Ishikawa (cell line): ENCODE measurements at regions not wholly inside any gene's neighbourhood (a gene's known extent, or its start where the extent isn't known, plus 50 kb on each side); places are given as distances from the start of the nearest gene placed in this dataset.
A peak's percentile ranks its signal among the peaks of the same experiment; 100 is the strongest.

ENCODE experiments used
- CEBPB ChIP-seq: IDR thresholded peaks from 2 replicates; pipeline ENCODE4 v1.6.1; 2012
- CREB1 ChIP-seq: IDR thresholded peaks from 2 replicates; pipeline ENCODE4 v1.6.1; 2012; ENCODE audit warnings: low read depth
- EGR1 ChIP-seq: IDR thresholded peaks from 2 replicates; pipeline ENCODE4 v1.6.1; 2012
- EP300 ChIP-seq: IDR thresholded peaks from 2 replicates; pipeline ENCODE4 v1.6.1; 2012; ENCODE audit warnings: borderline replicate concordance
- FOXM1 ChIP-seq: IDR thresholded peaks from 2 replicates; pipeline ENCODE4 v1.6.1; 2012; ENCODE audit warnings: low read depth, borderline replicate concordance
- MAX ChIP-seq: IDR thresholded peaks from 2 replicates; pipeline ENCODE4 v1.6.1; 2012
- NFIC ChIP-seq: IDR thresholded peaks from 2 replicates; pipeline ENCODE4 v1.6.1; 2012
- RAD21 ChIP-seq: IDR thresholded peaks from 2 replicates; pipeline ENCODE4 v1.6.1; 2012; ENCODE audit warnings: low read depth
- REST ChIP-seq: IDR thresholded peaks from 2 replicates; pipeline ENCODE4 v1.6.1; 2012; ENCODE audit warnings: low read depth, mild to moderate bottlenecking
- TAF1 ChIP-seq: IDR thresholded peaks from 2 replicates; pipeline ENCODE4 v1.6.1; 2012; ENCODE audit warnings: low read depth, mild to moderate bottlenecking
- TCF12 ChIP-seq: IDR thresholded peaks from 2 replicates; pipeline ENCODE4 v1.6.1; 2012; ENCODE audit warnings: low read depth
- TEAD4 ChIP-seq: IDR thresholded peaks from 2 replicates; pipeline ENCODE4 v1.6.1; 2012
- USF1 ChIP-seq: IDR thresholded peaks from 2 replicates; pipeline ENCODE4 v1.6.1; 2012
- YY1 ChIP-seq: IDR thresholded peaks from 2 replicates; pipeline ENCODE4 v1.6.1; 2012; ENCODE audit warnings: low read depth
- ZBTB7A ChIP-seq: IDR thresholded peaks from 2 replicates; pipeline ENCODE4 v1.6.1; 2012; ENCODE audit warnings: low read depth

GRCh38 chr10:29736366-29737073, 101.7 kb upstream of the SVIL start:
- peak; percentile 60 for TF ChIP-seq ZBTB7A
- TF ChIP-seq TAF1 = peak; percentile 7; the same call in 1 of the 2 replicates
- no peak; the same call in 1 of the 2 replicates for TF ChIP-seq MAX

- TF ChIP-seq EP300 (no peak; the same call in 1 of the 2 replicates), FOXM1 (no peak), REST (no peak), TEAD4 (peak; percentile 42; the same call in 1 of the 2 replicates), ZBTB7A (no peak; the same call in 1 of the 2 replicates), YY1 (no peak), USF1 (no peak), TCF12 (peak; percentile 50; the same call in 1 of the 2 replicates), CREB1 (no peak), EGR1 (no peak), TAF1 (peak; percentile 39; the same call in 1 of the 2 replicates), CEBPB (no peak; the same call in 1 of the 2 replicates), NFIC (peak; percentile 45; the same call in 1 of the 2 replicates), MAX (peak; percentile 55), RAD21 (peak; percentile 85)
Measured at GRCh38 chr10:29735628-29736365, 101.0 kb upstream of the SVIL start.

- TF ChIP-seq YY1 (0 out of 2 replicates have a peak, but pooled peaks have one; percentile 24), CREB1 (no peak)
Measured at GRCh38 chr10:29734962-29735627, 100.3 kb upstream of the SVIL start.

- TF ChIP-seq USF1 (no peak), TCF12 (no peak), NFIC (no peak), RAD21 (no peak), TEAD4 (no peak), FOXM1 (no peak), EP300 (no peak), REST (no peak), CREB1 (no peak), YY1 (no peak)
Measured at GRCh38 chr10:29734640-29734961, 99.8 kb upstream of the SVIL start.

GRCh38 chr10:29733323-29733722, 98.6 kb upstream of the SVIL start:
- TF ChIP-seq FOXM1 (no peak), MAX (no peak), ZBTB7A (no peak), CEBPB (no peak), TEAD4 (no peak), EGR1 (no peak), TCF12 (no peak), TAF1 (no peak), EP300 (no peak), NFIC (no peak), USF1 (no peak), CREB1 (no peak)
